Fibroblast of upper back skin (primary cell): ENCODE measurements at regions not wholly inside any gene's neighbourhood (a gene's known extent, or its start where the extent isn't known, plus 50 kb on each side); places are given as distances from the start of the nearest gene placed in this dataset.

ENCODE experiments used
- DNase-seq: peaks from one replicate; pipeline ENCODE4 v3.0.0-alpha.2; 2013

DNA sequence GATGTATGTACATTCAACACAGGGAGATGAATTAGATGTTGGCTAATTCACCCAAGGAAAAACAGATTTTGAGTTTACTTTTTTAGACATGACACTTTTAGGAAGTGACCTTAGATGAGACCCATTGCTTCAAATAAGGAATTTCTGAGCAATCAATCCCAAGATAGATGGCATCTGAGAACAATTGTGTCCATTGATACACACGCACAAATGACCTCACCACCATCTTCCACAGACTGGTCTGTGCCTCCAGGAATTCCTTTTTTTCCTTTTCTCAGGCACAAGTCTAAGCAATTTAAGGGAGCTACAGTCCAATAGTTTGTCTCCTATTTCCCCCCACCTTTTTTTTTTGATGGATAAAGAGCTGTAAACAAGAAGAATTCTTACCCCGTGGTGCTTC is 265.3 kb downstream of the TBL1XR1 start:
- DNase-seq = no peak

DNA sequence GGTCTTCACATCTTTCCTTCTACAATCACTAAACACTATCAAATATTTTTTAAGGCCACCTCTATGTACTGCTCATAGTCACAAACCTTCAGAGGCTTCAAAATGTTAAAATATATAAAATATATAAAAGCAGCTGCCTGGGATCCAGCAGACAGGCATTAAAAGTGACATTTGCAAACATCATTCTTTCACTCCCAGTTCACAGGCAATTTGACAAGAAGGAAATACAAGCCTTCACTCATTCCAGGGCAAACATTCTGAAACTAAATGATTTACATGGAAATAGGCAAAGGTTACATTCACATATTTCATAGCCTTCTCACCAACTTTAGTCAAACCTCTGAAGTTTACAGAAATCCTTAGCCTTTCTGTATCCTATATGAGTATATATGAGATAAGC is 266.3 kb downstream of the TBL1XR1 start:
- DNase-seq = no peak

DNA sequence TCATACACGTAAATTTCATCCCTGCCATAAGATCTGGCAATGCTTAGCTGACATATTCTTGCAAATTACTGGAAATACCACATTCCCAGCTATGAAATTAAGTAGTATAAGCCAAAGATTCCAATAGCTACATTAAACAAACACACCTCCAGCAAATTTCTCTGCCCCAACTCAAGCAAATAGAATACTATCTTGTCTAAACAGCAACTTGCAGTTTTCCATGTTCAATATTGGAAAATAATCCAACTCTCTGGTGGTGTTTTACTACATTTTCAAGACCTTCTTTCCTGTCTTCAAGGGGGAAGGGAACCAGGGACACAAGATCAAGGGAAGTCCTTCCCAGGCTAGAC is 268.7 kb downstream of the TBL1XR1 start:
- DNase-seq = no peak

DNA sequence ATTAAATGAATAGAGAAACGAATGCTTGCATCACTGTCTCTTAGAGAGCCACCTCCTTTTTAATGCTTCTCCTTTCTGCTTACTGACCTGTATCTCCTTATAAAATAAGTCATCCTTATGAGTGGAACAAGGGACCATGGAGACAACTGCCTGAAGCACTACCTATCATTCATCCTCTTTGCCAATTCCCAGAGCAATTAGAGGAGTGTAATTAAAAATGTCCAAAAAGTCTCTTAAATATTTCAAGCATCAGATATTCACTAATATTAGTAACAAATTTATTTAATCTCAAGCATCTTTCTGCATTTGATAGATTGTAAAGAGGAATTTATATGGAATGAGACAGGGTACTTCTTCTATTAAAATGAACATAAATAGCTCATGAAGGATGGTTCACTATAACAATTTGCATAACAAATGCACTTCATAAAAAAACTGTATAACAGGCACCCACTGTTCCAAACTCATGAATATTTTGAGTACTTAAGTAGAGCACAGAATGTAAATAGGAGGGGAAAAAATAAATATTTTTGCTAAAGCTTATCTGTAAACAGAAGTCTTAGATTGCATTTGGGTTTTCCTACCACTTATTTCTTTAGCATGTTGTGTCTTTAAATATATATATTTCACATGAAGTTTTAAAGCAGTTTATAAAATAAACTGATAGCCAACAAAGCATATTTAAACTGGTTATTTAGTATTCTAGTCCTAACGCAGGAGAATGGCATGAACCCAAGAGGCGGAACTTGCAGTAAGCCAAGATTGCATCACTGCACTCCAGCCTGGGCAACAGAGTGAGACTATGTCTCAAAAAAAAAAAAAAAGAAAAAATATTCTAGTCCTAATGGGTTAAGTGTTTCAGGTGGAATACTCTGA is 269.3 kb downstream of the TBL1XR1 start:
- no peak for DNase-seq

DNA sequence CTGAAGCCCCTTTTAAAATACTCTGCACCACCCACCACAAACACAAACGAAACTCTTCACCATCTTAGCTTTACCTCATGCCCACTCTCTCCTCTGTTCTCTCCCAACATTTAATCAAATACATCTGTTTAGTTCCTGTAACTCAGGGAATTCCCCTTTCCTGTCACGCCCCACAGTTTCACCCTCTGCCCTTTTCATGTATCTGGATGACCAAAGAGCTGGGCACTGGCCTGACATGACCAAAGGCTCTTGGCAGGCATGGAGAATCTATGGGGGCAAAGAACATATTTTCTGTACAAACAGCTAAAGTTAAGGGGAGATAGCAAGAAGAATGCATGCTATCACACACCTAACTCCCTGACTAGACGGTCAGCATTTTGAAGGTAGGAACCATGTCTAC is 270.0 kb downstream of the TBL1XR1 start:
- DNase-seq = no peak

DNA sequence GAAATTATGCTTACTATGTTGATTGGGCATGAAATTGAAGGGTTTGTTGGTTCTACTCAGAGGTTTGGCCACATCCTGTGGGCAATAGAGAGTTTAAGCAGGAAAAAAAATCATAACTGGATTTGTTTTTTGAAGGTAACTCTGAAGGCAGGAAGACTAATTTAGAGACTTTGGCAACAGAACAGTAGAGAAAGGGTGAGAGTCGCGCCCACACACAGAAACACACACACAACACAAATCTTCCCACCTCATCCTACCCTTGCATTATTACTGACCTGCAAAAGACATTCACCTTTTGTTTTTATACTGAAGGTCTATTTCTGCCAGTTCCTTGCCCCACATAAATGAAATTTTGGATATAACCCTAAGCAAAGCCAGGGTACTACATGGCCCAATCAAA is 270.6 kb downstream of the TBL1XR1 start:
- DNase-seq = no peak

DNA sequence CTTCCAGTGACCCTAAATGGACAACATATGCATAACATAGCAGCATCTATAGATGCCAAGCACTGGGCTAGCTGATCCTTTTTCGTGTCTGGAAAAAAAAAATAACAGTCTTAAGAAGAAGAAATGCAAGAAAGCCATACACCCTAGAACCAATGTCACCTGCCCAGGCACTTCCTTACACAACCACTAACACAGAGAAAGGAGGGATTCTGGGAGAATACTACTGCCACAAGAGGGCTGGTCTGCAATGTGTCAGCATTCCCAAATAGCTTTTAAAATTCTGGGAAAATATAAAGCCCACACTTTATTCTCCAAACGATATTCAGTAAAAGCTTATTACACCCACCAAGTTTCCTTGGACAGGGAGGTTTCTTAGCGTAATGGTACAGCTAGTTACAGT is 271.2 kb downstream of the TBL1XR1 start:
- no peak for DNase-seq

DNA sequence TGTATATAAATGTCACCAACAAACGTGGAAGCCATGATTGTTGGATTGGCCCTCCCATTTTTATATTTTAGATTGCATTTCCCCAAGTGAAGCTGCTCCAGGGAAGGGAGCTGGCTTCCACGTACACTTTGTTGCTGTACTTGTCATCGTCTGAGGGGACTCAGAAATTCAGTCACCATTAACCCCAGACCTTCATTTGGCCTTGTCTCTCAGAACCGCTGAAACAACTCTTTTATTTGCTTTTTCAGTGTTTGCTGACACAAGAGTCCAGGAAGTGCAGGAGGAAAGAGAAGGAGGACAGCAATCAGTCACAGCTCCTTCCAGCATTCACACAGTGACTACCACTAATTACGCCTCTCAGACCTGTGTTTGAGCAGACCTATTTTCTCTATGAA is 276.5 kb downstream of the TBL1XR1 start:
- no peak for DNase-seq

DNA sequence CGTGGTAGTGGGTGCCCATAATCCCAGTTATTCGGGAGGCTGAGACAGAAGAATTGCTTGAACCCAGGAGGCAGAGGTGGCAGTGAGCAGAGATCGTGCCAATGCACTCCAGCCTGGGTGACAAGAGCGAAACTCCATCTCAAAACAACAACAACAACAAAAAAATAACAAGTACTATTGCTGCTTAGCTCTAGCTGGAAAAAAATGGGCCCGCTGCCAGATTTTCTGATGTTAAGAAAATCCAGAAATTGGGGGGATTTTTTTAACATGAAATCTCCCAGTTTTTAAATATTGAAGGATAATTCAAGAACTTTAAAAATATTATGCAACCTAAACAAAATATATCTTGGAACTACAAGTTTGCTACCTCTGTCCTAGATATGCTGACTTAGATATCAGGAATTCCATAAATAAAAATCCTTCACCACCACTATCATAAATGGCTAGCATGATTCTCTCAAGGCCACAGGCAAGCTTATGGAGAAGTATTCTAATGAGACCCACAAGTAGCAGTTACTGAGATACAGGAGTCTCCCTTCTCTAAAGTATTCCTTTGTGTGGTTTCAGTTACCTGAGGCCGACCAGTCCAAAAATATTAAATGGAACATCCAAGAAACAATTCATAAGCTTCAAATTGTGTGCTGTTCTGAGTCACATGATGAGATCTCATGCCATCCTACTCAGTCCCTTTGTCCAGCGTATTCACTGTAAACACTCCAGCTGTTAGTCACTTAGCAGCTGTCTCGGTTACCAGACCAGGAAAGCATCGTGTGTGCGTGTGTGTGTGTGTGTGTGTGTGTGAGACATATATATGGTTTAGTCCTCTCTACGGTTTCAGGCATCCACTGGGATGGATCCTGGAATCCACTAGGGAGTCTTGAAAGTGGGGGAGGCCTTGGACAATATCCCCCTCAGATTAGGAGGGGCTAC is 277.2 kb downstream of the TBL1XR1 start:
- DNase-seq = peak; percentile 64

DNA sequence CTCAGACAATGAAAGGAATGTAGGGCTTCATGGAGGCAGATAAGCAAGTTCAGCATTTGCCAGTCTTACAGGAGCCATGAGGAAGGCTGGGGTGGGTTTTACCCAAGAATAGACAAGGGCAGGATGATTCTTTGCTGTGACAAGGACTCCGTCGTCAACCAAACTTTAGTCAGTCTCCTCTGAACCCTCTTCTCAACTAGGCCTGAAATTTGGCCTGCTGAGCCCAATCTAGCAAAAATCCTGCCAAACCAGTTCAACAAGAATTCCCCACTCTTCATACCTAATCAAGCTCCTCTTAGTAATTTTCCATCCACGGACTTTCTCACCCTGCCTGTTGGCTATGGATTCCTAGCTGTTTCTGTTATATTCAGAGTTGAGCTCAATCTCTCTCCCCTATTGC is 280.5 kb downstream of the TBL1XR1 start:
- DNase-seq = no peak

DNA sequence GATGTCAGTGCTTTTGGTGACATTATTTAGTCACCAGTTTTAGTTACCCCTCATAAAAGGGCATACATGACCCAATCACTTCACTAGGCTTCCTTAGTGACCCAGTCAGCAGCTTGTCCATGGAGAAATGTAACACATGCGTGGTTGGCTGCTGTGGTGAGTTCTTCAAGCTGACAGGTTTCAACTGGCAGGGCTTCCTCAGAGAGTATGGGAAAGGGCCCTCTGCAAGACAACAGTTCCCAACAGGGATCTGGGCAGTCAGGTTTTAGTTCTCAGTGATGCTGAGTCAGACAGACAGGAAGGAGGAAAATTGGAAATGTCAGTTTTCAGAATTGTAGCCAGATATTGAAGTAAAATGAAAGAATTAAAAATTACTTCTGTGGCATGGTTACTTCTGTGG is 282.5 kb downstream of the TBL1XR1 start:
- peak; percentile 5 for DNase-seq

DNA sequence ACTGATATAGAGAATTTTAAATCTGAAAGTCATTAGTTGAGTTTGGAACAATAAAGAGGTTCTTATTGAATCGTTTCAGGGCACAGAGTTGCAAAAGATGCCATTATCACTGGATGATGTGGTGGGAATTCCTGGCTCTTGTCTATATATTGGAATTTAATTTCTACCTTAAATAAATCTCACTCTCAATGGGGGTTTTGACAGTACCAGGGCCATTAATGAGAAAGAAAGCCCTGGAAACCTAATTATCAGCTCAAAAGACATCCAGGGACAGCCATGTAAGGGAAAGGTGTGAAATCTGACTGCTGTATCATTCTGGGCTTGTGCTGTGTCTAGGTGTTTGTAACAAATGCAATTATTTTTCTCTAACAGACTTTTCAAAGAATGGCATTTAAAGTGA is 285.7 kb downstream of the TBL1XR1 start:
- DNase-seq = no peak

DNA sequence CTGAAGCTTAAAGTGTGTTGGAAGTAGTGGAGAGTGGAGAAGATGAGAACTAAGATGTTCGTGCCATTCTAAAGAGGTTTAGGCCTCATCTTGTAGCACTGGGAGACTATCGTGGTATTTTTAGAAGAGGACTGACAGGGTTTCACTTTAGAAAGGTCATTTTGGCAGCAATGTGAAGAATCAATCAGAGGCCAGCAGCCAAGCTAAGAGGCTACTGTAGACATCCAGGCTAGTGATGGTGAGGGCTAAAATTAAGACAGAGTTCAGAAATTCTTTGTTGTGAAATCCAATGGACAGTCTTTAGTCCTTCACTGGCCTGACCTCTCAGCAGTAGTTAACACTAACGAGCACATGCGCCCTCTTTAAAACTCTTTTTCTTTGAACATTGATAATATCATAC is 288.2 kb downstream of the TBL1XR1 start:
- no peak for DNase-seq

DNA sequence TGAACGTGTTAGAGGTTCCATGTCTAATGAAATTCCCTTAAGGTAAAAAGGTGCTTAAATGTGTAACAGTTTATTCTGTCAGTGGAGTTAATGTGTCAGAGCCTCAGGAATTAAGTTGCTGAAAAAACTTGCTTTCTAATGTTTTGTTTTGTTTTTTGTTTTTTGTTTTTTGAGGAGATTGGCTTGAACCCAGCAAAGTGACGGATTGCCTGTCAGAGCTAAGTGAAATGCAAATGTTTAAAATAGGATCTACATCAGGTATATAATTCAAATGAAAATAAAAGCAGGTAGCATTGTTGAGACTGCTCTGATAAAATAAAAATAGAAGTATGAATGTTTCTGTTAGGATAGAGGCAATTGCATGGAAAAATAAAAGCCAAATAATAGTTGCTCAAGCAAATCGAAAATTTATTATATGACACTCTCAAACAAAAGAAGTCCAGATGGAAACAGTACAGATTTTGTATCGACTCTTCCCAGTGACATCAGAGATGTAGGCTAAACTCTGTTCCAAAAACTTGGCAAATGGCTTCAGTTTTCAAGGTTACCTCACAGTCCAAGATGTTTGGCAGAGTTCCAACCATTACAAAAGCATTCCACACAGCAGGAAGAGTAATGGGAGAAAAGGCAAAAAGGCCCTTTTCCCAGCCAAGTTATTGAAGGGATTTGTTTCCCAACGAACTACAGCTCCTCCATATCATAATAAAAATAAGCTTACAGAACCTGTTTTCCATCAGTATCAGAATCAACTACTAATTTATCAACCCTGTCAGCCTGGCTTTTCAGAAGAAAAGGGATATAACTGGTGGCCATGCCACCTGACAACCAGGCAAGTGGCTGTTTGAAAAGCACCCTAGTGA is 291.0 kb downstream of the TBL1XR1 start:
- DNase-seq = peak; percentile 88

DNA sequence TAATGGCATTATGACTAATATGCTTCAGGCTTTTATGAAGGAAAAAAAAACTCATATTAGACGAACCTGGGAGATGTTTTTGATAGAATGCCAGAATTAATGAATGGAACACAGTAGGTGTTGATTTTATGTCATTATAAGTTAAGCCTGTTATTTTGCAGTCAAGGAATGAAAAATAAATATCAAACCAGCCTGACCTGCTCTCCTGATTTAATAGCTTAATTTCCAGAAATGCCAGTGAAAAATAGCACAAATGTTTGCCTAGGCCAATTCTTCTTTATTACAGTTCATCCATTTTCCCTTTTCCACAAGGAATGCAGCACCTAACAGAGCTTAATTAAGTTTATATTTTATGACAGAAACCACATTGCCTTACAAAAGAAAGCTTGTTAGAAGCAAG is 292.0 kb downstream of the TBL1XR1 start:
- no peak for DNase-seq

DNA sequence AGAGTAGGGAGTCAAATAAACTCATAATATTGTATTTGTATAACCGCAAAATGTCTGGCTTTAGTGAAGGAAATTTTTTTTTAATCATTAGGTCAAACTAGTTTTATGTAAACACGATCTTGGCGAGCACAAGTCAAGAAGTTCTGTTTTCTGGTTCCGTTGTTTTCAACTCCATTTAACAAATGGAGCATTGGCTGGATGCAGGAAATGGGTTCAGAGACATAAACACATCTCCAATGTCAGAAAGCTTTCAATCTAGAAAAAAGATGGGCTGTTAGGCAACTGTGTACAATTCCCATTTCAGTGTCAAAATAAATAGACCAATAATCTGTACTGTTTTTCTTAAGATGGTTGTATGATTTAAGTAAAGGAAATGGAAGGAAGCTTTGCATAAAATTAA is 292.8 kb downstream of the TBL1XR1 start:
- no peak for DNase-seq

DNA sequence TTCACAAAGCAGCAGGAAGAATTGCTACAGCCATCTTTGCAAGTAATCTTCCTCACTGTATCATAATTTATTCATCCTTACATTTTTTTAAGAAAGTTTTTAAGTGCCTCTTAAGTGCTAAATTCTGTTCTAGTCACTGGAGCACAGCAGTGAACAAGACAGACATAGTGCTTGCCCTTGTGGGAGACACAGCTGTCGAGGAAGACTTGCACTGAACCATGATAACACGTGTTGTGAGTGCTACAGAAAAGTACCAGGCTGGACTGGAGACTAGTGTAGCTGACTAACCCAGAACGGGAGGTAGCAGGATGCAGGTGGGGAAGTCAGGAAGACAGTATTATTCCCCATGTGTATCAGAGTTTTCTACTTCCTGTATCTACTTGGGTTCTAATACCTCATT is 300.6 kb downstream of the TBL1XR1 start:
- DNase-seq = no peak

DNA sequence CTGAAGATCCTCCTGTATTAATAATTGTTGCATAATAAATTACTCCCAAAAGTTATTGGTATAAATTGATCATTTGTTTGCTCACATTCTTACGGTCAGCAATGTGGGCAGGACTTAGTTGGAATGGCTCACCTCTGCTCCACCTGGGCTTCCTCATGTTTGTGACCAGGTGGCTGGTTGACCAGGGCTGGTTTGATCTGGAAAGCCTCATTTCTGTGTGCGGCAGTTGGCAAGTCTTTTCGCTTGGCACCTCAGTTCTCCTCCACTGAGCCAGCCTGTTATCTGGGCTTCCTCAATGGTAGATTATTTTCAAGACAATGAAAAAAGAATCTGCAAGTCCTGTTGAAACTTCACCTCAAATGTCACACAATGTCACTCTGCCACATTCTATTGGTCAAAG is 301.1 kb downstream of the TBL1XR1 start:
- DNase-seq = no peak

DNA sequence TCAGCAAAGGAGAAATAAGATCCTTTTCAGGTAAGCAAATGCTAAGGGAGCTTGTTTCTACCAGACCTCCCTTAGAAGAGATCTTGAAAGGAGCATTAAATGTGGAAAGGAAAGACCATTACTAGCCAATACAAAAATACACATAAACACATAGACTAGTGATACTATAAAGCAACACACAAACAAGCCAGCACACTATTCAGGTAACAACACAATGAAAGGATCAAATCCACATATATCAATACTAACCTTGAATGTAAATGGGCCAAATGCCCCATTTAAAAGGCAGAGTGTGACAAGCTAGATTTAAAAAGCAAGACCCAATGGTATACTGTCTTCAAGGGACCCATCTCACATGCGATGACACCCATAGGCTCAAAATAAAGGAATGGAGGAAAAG is 317.6 kb downstream of the TBL1XR1 start:
- DNase-seq = no peak

DNA sequence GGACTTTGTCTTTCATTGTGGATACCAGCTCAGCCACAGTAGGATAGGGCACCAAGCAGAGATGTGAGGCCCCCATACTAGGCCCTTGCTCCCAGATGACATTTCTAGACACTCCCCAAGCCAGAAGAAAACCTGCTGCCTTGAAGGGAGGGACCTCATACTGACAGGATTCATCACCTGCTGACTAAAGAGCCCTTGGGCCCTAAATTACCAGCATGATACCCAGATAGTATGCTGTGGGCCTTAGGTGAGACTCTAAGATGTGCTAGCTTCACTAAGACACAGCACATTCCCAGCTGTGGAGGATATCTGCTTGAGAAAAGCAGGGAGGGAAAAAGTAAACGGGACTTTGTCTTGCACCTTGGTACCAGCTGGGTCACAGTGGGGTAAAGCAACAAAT is 324.0 kb downstream of the TBL1XR1 start:
- no peak for DNase-seq

DNA sequence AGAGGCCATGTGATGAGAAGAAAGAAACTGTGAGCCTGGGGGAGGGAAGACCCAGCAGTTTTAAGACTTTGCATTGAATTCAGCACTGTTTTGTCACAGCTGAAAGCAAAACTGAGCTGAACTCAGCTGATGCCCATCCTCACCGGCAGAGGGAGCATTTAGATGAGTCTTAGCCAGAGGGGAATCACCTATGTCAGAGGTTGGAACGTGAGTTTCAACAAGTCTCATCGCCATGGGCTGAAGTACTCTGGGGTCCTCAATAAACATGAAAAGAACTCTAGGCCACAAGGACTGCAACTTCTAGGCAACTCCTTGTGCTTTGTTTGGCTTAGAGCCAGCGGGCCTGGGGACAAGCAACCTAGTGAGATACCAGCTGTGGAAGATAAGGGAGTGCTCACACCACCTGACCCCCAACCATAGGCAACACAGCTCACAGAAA is 324.5 kb downstream of the TBL1XR1 start:
- DNase-seq = peak; percentile 57

DNA sequence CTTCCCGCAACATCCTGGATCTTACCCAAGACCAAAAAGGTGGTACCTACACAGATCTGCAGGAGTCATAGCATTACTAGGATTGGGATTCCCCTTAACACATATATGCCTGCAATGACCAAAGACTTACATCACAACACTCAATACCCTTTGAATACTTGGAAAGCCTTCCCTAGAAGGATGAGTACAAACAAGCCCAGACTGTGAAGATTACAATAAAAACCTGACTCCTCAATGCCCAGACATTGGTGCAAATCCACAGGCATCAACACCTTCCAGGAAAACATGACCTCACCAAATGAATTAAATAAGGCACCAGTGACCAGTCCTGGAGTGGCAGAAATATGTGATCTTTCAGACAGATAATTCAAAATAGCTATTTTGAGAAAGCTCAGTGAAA is 326.8 kb downstream of the TBL1XR1 start:
- no peak for DNase-seq
